ENCODE measurements at regions not wholly inside any gene's neighbourhood (a gene's known extent, or its start where the extent isn't known, plus 50 kb on each side); places are given as distances from the start of the nearest gene placed in this dataset.

DNA sequence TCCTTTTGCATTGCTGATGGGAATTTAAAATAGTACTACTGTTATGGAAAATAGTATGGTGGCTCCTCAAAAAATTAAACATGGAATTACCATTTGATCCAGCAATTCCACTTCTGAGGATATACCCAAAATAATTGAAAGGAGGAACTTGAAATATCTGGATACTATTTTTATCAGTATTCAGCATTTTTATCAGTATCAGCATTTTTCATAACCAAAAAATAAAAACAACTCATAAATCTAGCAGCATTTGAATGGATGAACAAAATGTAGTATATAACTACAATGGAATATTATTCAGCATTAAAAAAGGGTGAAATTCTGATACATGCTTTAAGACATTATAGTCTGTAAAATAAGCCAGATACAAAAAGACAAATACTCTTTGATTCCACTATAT lies 763.4 kb upstream of the MAN1A1 start:
- H3K27ac Mint-ChIP-seq = no peak overlapping the region

More for the DNA sequence above, 763.4 kb upstream of the MAN1A1 start:
- DNase-seq (ENCODE audit: low spot score) (no peak), ATAC-seq (no peak)
- Histone ChIP-seq H3K27me3 (ENCODE audit: insufficient read depth) (no peaks in the 10 kb centered on the region), H3F3A (replicated peaks; ENCODE audit: low read depth) (no peaks in the 10 kb centered on the region), H3K4me3 (no peak overlapping the region), H3K79me2 (replicated peaks; ENCODE audit: insufficient read depth) (no peaks in the 10 kb centered on the region), H3K4me2 (no peak overlapping the region), H3K4me1 (ENCODE audit: insufficient read depth) (0 out of 2 replicates have a peak, but pooled peaks cover under 1% of the 10 kb centered on the region), H2AFZ (no peak overlapping the region), H3K27ac (ENCODE audit: low read depth) (no peak overlapping the region), H4K20me1 (replicated peaks; ENCODE audit: insufficient read depth) (no peaks in the 10 kb centered on the region), H3K36me3 (ENCODE audit: insufficient read depth) (no peaks in the 10 kb centered on the region), H3K9me2 (ENCODE audit: insufficient read depth) (no peaks in the 10 kb centered on the region)
- no peaks in the 10 kb centered on the region for H3K9me3 Mint-ChIP-seq
- H3K4me3 Mint-ChIP-seq = no peak overlapping the region
- H3K27me3 Mint-ChIP-seq (ENCODE audit: insufficient read depth, low read depth, poor library complexity) = no peaks in the 10 kb centered on the region
- H3K36me3 Mint-ChIP-seq (ENCODE audit: low read depth) = no peaks in the 10 kb centered on the region
- peaks cover 5% of the 10 kb centered on the region for H3K4me1 Mint-ChIP-seq
- TF ChIP-seq JUNB (IDR thresholded peaks at IDR 0.05; ENCODE audit: unreplicated experiment) = no peak
- TF ChIP-seq CREB1 (CRISPR knock-in tag; IDR thresholded peaks at IDR 0.05; ENCODE audit: low read depth) = no peak
- TF ChIP-seq, protein P1, sequence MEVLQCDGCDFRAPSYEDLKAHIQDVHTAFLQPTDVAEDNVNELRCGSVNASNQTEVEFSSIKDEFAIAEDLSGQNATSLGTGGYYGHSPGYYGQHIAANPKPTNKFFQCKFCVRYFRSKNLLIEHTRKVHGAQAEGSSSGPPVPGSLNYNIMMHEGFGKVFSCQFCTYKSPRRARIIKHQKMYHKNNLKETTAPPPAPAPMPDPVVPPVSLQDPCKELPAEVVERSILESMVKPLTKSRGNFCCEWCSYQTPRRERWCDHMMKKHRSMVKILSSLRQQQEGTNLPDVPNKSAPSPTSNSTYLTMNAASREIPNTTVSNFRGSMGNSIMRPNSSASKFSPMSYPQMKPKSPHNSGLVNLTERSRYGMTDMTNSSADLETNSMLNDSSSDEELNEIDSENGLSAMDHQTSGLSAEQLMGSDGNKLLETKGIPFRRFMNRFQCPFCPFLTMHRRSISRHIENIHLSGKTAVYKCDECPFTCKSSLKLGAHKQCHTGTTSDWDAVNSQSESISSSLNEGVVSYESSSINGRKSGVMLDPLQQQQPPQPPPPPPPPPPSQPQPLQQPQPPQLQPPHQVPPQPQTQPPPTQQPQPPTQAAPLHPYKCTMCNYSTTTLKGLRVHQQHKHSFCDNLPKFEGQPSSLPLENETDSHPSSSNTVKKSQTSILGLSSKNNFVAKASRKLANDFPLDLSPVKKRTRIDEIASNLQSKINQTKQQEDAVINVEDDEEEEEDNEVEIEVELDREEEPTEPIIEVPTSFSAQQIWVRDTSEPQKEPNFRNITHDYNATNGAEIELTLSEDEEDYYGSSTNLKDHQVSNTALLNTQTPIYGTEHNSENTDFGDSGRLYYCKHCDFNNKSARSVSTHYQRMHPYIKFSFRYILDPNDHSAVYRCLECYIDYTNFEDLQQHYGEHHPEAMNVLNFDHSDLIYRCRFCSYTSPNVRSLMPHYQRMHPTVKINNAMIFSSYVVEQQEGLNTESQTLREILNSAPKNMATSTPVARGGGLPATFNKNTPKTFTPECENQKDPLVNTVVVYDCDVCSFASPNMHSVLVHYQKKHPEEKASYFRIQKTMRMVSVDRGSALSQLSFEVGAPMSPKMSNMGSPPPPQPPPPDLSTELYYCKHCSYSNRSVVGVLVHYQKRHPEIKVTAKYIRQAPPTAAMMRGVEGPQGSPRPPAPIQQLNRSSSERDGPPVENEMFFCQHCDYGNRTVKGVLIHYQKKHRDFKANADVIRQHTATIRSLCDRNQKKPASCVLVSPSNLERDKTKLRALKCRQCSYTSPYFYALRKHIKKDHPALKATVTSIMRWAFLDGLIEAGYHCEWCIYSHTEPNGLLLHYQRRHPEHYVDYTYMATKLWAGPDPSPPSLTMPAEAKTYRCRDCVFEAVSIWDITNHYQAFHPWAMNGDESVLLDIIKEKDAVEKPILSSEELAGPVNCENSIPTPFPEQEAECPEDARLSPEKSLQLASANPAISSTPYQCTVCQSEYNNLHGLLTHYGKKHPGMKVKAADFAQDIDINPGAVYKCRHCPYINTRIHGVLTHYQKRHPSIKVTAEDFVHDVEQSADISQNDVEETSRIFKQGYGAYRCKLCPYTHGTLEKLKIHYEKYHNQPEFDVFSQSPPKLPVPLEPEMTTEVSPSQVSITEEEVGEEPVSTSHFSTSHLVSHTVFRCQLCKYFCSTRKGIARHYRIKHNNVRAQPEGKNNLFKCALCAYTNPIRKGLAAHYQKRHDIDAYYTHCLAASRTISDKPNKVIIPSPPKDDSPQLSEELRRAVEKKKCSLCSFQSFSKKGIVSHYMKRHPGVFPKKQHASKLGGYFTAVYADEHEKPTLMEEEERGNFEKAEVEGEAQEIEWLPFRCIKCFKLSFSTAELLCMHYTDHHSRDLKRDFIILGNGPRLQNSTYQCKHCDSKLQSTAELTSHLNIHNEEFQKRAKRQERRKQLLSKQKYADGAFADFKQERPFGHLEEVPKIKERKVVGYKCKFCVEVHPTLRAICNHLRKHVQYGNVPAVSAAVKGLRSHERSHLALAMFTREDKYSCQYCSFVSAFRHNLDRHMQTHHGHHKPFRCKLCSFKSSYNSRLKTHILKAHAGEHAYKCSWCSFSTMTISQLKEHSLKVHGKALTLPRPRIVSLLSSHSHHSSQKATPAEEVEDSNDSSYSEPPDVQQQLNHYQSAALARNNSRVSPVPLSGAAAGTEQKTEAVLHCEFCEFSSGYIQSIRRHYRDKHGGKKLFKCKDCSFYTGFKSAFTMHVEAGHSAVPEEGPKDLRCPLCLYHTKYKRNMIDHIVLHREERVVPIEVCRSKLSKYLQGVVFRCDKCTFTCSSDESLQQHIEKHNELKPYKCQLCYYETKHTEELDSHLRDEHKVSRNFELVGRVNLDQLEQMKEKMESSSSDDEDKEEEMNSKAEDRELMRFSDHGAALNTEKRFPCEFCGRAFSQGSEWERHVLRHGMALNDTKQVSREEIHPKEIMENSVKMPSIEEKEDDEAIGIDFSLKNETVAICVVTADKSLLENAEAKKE (CRISPR knock-in tag; IDR thresholded peaks at IDR 0.05) = no peak
- no peak for TF ChIP-seq ZNF331 (CRISPR knock-in tag; IDR thresholded peaks at IDR 0.05; ENCODE audit: low read depth)
